Osteocyte (in vitro differentiated cells): ENCODE measurements at regions not wholly inside any gene's neighbourhood (a gene's known extent, or its start where the extent isn't known, plus 50 kb on each side); places are given as distances from the start of the nearest gene placed in this dataset.
A peak's percentile ranks its signal among the peaks of the same experiment; 100 is the strongest.

Experiments
- DNase-seq: peaks from one replicate; pipeline ENCODE4 v3.0.0; 2021; ENCODE audit warnings: mixed read lengths; ENCODE audit not compliant: unreplicated experiment; ENCODE audit errors: extremely low spot score
- H3K27ac Mint-ChIP-seq: one replicate; pipeline ENCODE4 v1.8.0; 2021; ENCODE audit warnings: mild to moderate bottlenecking, mixed read lengths; ENCODE audit not compliant: unreplicated experiment
- H3K27me3 Mint-ChIP-seq: one replicate; pipeline ENCODE4 v1.8.0; 2021; ENCODE audit warnings: mixed read lengths; ENCODE audit not compliant: unreplicated experiment
- H3K36me3 Mint-ChIP-seq: one replicate; pipeline ENCODE4 v1.8.0; 2021; ENCODE audit warnings: mixed read lengths; ENCODE audit not compliant: unreplicated experiment
- H3K4me1 Mint-ChIP-seq: one replicate; pipeline ENCODE4 v1.8.0; 2021; ENCODE audit warnings: mixed read lengths; ENCODE audit not compliant: unreplicated experiment
- H3K4me3 Mint-ChIP-seq: one replicate; pipeline ENCODE4 v1.8.0; 2021; ENCODE audit warnings: mild to moderate bottlenecking, moderate library complexity, mixed read lengths; ENCODE audit not compliant: unreplicated experiment
- H3K9me3 Mint-ChIP-seq: one replicate; pipeline ENCODE4 v1.8.0; 2021; ENCODE audit warnings: mixed read lengths; ENCODE audit not compliant: unreplicated experiment
- CTCF ChIP-seq: fragments of 200-600 bp; sonication (generic); IDR thresholded peaks from 2 replicates; pipeline ENCODE4 v1.5.0; 2021; ENCODE audit warnings: antibody characterized with exemption, mild to moderate bottlenecking, moderate library complexity

GRCh38 chr3:145953316-145953715 is 207.7 kb downstream of the PLOD2 start:
- Mint-ChIP-seq H3K27ac (no peak overlapping the region), H3K9me3 (peaks cover 11% of the 10 kb centered on the region), H3K27me3 (no peaks in the 10 kb centered on the region), H3K4me1 (peaks cover 2% of the 10 kb centered on the region), H3K36me3 (no peaks in the 10 kb centered on the region), H3K4me3 (no peak overlapping the region)
- TF ChIP-seq CTCF = no peak
- DNase-seq = no peak

- H3K4me1 Mint-ChIP-seq = peaks cover 16% of the 10 kb centered on the region
- H3K4me3 Mint-ChIP-seq = peak overlapping the region; percentile 12
- no peaks in the 10 kb centered on the region for H3K36me3 Mint-ChIP-seq
- no peaks in the 10 kb centered on the region for H3K9me3 Mint-ChIP-seq
- no peak for TF ChIP-seq CTCF
- no peak for DNase-seq
- H3K27ac Mint-ChIP-seq = no peak overlapping the region
- H3K27me3 Mint-ChIP-seq = peaks cover 2% of the 10 kb centered on the region
Observed at GRCh38 chr3:145959457-145960088, 201.4 kb downstream of the PLOD2 start.

- peaks cover 9% of the 10 kb centered on the region for H3K27me3 Mint-ChIP-seq
- H3K4me3 Mint-ChIP-seq = no peak overlapping the region
- no peaks in the 10 kb centered on the region for H3K9me3 Mint-ChIP-seq
- H3K36me3 Mint-ChIP-seq = no peaks in the 10 kb centered on the region
- no peak overlapping the region for H3K27ac Mint-ChIP-seq
- peaks cover 17% of the 10 kb centered on the region for H3K4me1 Mint-ChIP-seq
- no peak for DNase-seq
- no peak for TF ChIP-seq CTCF
Observed at GRCh38 chr3:145963111-145963510, 197.9 kb downstream of the PLOD2 start.

GRCh38 chr3:145967043-145967442 is 193.9 kb downstream of the PLOD2 start:
- no peak for DNase-seq
- Mint-ChIP-seq H3K36me3 (no peaks in the 10 kb centered on the region), H3K27ac (no peak overlapping the region), H3K4me3 (no peak overlapping the region), H3K27me3 (peaks cover 13% of the 10 kb centered on the region), H3K9me3 (no peaks in the 10 kb centered on the region), H3K4me1 (peaks cover 10% of the 10 kb centered on the region)
- TF ChIP-seq CTCF = no peak

- no peaks in the 10 kb centered on the region for H3K9me3 Mint-ChIP-seq
- H3K27ac Mint-ChIP-seq = no peak overlapping the region
- H3K4me3 Mint-ChIP-seq = no peak overlapping the region
- H3K27me3 Mint-ChIP-seq = peaks cover 11% of the 10 kb centered on the region
- DNase-seq = no peak
- no peak for TF ChIP-seq CTCF
- peaks cover 10% of the 10 kb centered on the region for H3K4me1 Mint-ChIP-seq
- H3K36me3 Mint-ChIP-seq = no peaks in the 10 kb centered on the region
Observed at GRCh38 chr3:145971186-145971585, 189.8 kb downstream of the PLOD2 start.
